ENCODE measurements at regions not wholly inside any gene's neighbourhood (a gene's known extent, or its start where the extent isn't known, plus 50 kb on each side); places are given as distances from the start of the nearest gene placed in this dataset.

DNA sequence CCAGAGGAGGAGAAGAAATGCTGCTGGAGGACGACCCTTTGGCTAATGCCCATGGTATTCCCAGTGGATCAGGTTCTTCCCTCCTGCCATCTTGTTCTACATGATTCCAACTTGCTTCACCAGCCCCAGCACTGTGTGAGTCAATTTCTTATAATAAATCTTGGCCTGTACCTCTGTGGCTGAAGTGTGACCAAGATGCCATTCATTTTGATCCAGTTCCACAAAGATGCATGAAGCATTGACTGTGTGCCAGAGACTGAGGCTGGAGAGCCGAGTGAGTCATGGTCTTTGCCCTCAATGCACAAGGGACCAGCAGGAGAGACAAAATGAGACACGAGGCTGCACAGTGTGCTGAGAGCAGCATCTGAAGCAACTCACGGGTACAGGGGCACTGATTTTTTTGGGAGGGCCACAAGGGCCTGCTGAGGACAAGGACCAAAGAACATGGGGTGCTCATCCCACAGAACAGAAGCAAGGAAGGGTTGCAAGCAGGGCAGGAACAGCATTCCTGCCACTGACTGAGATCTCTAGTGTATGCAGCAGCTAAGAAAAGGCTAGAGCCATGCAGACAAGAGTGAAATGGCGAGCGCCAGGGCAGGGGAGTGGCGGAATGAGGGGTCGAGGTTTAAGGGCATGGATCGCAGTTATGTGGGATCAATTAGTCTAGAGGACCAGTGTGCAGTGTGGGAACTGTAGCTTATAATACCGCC, 207.0 kb downstream of the THBS2 start:
- Histone ChIP-seq H3K27ac (ENCODE audit: low read length) (no peak overlapping the region), H3K27me3 (ENCODE audit: control insufficient read depth, insufficient read depth, low read length) (peaks cover 2% of the 10 kb centered on the region), H3K36me3 (ENCODE audit: control insufficient read depth, insufficient read depth, low read length) (no peaks in the 10 kb centered on the region), H3K9me3 (ENCODE audit: control insufficient read depth, insufficient read depth, low read length) (no peaks in the 10 kb centered on the region), H3K4me1 (ENCODE audit: control insufficient read depth, insufficient read depth, low read length) (no peaks in the 10 kb centered on the region), H3K4me3 (ENCODE audit: low read length) (no peak overlapping the region)
- no peak overlapping the region for H3K27ac Mint-ChIP-seq
- no peaks in the 10 kb centered on the region for H3K36me3 Mint-ChIP-seq
- TF ChIP-seq, protein P1, sequence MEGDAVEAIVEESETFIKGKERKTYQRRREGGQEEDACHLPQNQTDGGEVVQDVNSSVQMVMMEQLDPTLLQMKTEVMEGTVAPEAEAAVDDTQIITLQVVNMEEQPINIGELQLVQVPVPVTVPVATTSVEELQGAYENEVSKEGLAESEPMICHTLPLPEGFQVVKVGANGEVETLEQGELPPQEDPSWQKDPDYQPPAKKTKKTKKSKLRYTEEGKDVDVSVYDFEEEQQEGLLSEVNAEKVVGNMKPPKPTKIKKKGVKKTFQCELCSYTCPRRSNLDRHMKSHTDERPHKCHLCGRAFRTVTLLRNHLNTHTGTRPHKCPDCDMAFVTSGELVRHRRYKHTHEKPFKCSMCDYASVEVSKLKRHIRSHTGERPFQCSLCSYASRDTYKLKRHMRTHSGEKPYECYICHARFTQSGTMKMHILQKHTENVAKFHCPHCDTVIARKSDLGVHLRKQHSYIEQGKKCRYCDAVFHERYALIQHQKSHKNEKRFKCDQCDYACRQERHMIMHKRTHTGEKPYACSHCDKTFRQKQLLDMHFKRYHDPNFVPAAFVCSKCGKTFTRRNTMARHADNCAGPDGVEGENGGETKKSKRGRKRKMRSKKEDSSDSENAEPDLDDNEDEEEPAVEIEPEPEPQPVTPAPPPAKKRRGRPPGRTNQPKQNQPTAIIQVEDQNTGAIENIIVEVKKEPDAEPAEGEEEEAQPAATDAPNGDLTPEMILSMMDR (IDR thresholded peaks at IDR 0.05) = no peak
- no peak overlapping the region for H3K4me3 Mint-ChIP-seq
- H3K4me1 Mint-ChIP-seq = no peaks in the 10 kb centered on the region
- ATAC-seq = no peak
- no peak for DNase-seq
- peaks cover 18 to 19% of the 10 kb centered on the region in 2 donors for H3K27me3 Mint-ChIP-seq (ENCODE audit: low read depth in 2 of 2)
- H3K9me3 Mint-ChIP-seq = no peaks in the 10 kb centered on the region
- 83% methylated on average over 10 of the region's 10 CpGs for WGBS (ENCODE audit: insufficient coverage)
- intact Hi-C loops (cut with micrococcal nuclease) = no loop called here

DNA sequence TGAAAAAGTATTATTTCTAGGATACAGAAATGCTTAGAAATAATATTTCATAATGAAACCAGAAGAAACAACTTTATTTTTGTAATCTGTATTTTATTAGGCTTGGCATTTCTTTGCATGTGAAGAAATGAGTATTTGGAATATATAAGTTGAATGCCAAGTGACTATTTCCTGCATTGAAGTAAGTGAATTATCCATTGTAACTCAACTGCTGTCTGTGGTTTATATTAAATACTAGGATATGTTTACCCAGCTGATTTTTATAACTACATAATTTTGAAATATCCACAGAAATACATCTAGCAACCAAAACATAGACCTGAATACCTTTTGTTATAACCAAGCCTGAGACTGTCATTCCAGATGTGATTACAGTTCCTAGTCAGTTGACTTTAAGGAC, 207.6 kb downstream of the THBS2 start:
- ATAC-seq (no peak), DNase-seq (no peak)
- H3K27ac Mint-ChIP-seq = no peak overlapping the region
- H3K4me3 Mint-ChIP-seq = no peak overlapping the region
- H3K36me3 Mint-ChIP-seq = no peaks in the 10 kb centered on the region
- H3K9me3 Mint-ChIP-seq = no peaks in the 10 kb centered on the region
- intact Hi-C loops (cut with micrococcal nuclease) = no loop called here
- TF ChIP-seq, protein P1 (IDR thresholded peaks at IDR 0.05) = no peak
- no peaks in the 10 kb centered on the region for H3K4me1 Mint-ChIP-seq
- Histone ChIP-seq H3K9me3 (ENCODE audit: control insufficient read depth, insufficient read depth, low read length) (no peaks in the 10 kb centered on the region), H3K27ac (ENCODE audit: low read length) (no peak overlapping the region), H3K36me3 (ENCODE audit: control insufficient read depth, insufficient read depth, low read length) (no peaks in the 10 kb centered on the region), H3K27me3 (ENCODE audit: control insufficient read depth, insufficient read depth, low read length) (no peaks in the 10 kb centered on the region), H3K4me1 (ENCODE audit: control insufficient read depth, insufficient read depth, low read length) (no peaks in the 10 kb centered on the region), H3K4me3 (ENCODE audit: low read length) (no peak overlapping the region)
- peaks cover 12 to 13% of the 10 kb centered on the region in 2 donors for H3K27me3 Mint-ChIP-seq (ENCODE audit: low read depth in 2 of 2)

DNA sequence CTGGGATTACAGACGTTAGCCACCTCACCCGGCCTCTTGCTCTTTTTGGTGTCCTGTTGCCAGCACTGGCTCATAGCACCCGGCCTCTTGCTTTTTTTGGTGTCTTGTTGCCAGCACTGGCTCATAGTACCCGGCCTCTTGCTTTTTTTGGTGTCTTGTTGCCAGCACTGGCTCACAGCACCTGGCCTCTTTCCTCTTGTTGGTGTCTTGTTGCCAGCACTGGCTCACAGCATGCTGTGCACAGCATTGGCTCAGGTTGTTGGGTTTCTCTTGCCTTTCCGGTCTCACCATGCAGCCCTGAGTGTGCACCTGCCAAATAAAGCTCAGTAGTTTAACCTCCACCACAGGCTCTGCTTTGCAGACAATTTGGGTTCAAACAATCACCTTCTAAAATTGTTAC, 208.2 kb downstream of the THBS2 start:
- H3K9me3 ChIP-seq (ENCODE audit: control insufficient read depth, insufficient read depth, low read length) = no peaks in the 10 kb centered on the region
- no peaks in the 10 kb centered on the region for H3K36me3 Mint-ChIP-seq
- H3K27ac ChIP-seq (ENCODE audit: low read length) = no peak overlapping the region
- no peaks in the 10 kb centered on the region for H3K36me3 ChIP-seq (ENCODE audit: control insufficient read depth, insufficient read depth, low read length)
- no peaks in the 10 kb centered on the region for H3K4me1 ChIP-seq (ENCODE audit: control insufficient read depth, insufficient read depth, low read length)
- TF ChIP-seq, protein P1 (IDR thresholded peaks at IDR 0.05) = no peak
- no peak overlapping the region for H3K4me3 Mint-ChIP-seq
- ATAC-seq (no peak), DNase-seq (no peak)
- intact Hi-C loops (cut with micrococcal nuclease) = no loop called here
- no peak overlapping the region for H3K4me3 ChIP-seq (ENCODE audit: low read length)
- no peaks in the 10 kb centered on the region for H3K27me3 ChIP-seq (ENCODE audit: control insufficient read depth, insufficient read depth, low read length)
- no peak overlapping the region for H3K27ac Mint-ChIP-seq
- H3K9me3 Mint-ChIP-seq = no peaks in the 10 kb centered on the region
- H3K4me1 Mint-ChIP-seq = no peaks in the 10 kb centered on the region
- peaks cover 11 to 13% of the 10 kb centered on the region in 2 donors for H3K27me3 Mint-ChIP-seq (ENCODE audit: low read depth in 2 of 2)
- 83% methylated on average over 5 of the region's 5 CpGs for WGBS (ENCODE audit: insufficient coverage)

Measured in natural killer cell (primary cell).